ENCODE measurements at regions not wholly inside any gene's neighbourhood (a gene's known extent, or its start where the extent isn't known, plus 50 kb on each side); places are given as distances from the start of the nearest gene placed in this dataset.

GRCh38 chr10:44847110-44847509 is 64.0 kb upstream of the TMEM72 start:
- Histone ChIP-seq H3K36me3 (no peaks in the 10 kb centered on the region), H3K4me3 (no peak overlapping the region), H3K9me3 (no peaks in the 10 kb centered on the region), H3K27ac (no peak overlapping the region), H3K27me3 (no peaks in the 10 kb centered on the region), H3K4me1 (no peaks in the 10 kb centered on the region)
- WGBS = 87% methylated on average over 3 of the region's 3 CpGs
- DNase-seq (ENCODE audit: low spot score in 2 of 2) = no peak
- TF ChIP-seq EP300 (IDR thresholded peaks at IDR 0.05) (no peak), POLR2A (IDR thresholded peaks at IDR 0.05) (no peak), CTCF (IDR thresholded peaks at IDR 0.05) (no peak), POLR2AphosphoS5 (IDR thresholded peaks at IDR 0.05) (no peak)

GRCh38 chr10:44848211-44848610 is 62.9 kb upstream of the TMEM72 start:
- no peak overlapping the region for H3K4me3 ChIP-seq
- DNase-seq (ENCODE audit: low spot score in 2 of 2) = no peak
- H3K36me3 ChIP-seq = no peaks in the 10 kb centered on the region
- no peak overlapping the region for H3K27ac ChIP-seq
- TF ChIP-seq CTCF (IDR thresholded peaks at IDR 0.05) (no peak), POLR2A (IDR thresholded peaks at IDR 0.05) (no peak), EP300 (IDR thresholded peaks at IDR 0.05) (no peak), POLR2AphosphoS5 (IDR thresholded peaks at IDR 0.05) (no peak)
- H3K9me3 ChIP-seq = no peaks in the 10 kb centered on the region
- H3K27me3 ChIP-seq = no peaks in the 10 kb centered on the region
- no peaks in the 10 kb centered on the region for H3K4me1 ChIP-seq
- 95% methylated on average over 4 of the region's 4 CpGs for WGBS

- no peak for DNase-seq (ENCODE audit: low spot score in 2 of 2)
- H3K9me3 ChIP-seq = no peaks in the 10 kb centered on the region
- no peaks in the 10 kb centered on the region for H3K4me1 ChIP-seq
- no peak for TF ChIP-seq POLR2A (IDR thresholded peaks at IDR 0.05)
- no peak for TF ChIP-seq EP300 (IDR thresholded peaks at IDR 0.05)
- TF ChIP-seq POLR2AphosphoS5 (IDR thresholded peaks at IDR 0.05) = no peak
- TF ChIP-seq CTCF (IDR thresholded peaks at IDR 0.05) = no peak
- no peaks in the 10 kb centered on the region for H3K36me3 ChIP-seq
- no CpG with 5 or more reads among the region's 2 CpGs for WGBS
- H3K27me3 ChIP-seq = no peaks in the 10 kb centered on the region
- no peak overlapping the region for H3K27ac ChIP-seq
- no peak overlapping the region for H3K4me3 ChIP-seq
Observed at GRCh38 chr10:44849936-44850335, 61.2 kb upstream of the TMEM72 start.

GRCh38 chr10:44850356-44850934 is 60.7 kb upstream of the TMEM72 start:
- Histone ChIP-seq H3K27me3 (no peaks in the 10 kb centered on the region), H3K4me1 (no peaks in the 10 kb centered on the region), H3K36me3 (no peaks in the 10 kb centered on the region), H3K4me3 (no peak overlapping the region), H3K27ac (no peak overlapping the region), H3K9me3 (no peaks in the 10 kb centered on the region)
- WGBS = 78% methylated on average over 8 of the region's 8 CpGs
- no peak for TF ChIP-seq POLR2A (IDR thresholded peaks at IDR 0.05)
- TF ChIP-seq POLR2AphosphoS5 (IDR thresholded peaks at IDR 0.05) = no peak
- no peak for TF ChIP-seq EP300 (IDR thresholded peaks at IDR 0.05)
- TF ChIP-seq CTCF (IDR thresholded peaks at IDR 0.05) = no peak
- DNase-seq (ENCODE audit: low spot score in 2 of 2) = no peak

GRCh38 chr10:44851413-44851812 is 59.7 kb upstream of the TMEM72 start:
- Histone ChIP-seq H3K27me3 (no peaks in the 10 kb centered on the region), H3K9me3 (no peaks in the 10 kb centered on the region), H3K27ac (no peak overlapping the region), H3K36me3 (no peaks in the 10 kb centered on the region), H3K4me1 (no peaks in the 10 kb centered on the region), H3K4me3 (no peak overlapping the region)
- no peak for TF ChIP-seq CTCF (IDR thresholded peaks at IDR 0.05)
- TF ChIP-seq POLR2A (IDR thresholded peaks at IDR 0.05) = no peak
- TF ChIP-seq EP300 (IDR thresholded peaks at IDR 0.05) = no peak
- TF ChIP-seq POLR2AphosphoS5 (IDR thresholded peaks at IDR 0.05) = no peak
- 92% methylated on average over 10 of the region's 10 CpGs for WGBS
- no peak for DNase-seq (ENCODE audit: low spot score in 2 of 2)
